MM.1S (cell line): ENCODE measurements at regions not wholly inside any gene's neighbourhood (a gene's known extent, or its start where the extent isn't known, plus 50 kb on each side); places are given as distances from the start of the nearest gene placed in this dataset.

Source experiments
- DNase-seq: peaks from one replicate; pipeline ENCODE4 v3.0.0-alpha.2; 2015
- H2AFZ ChIP-seq: fragments of 300-600 bp; sonication (generic); 2 replicates; pipeline ENCODE4 v1.6.0; 2016; ENCODE audit warnings: antibody characterized with exemption, low read length
- H3F3A ChIP-seq: fragments of 300-600 bp; sonication (generic); 2 replicates; pipeline ENCODE4 v1.6.1; 2016; ENCODE audit warnings: mild to moderate bottlenecking, antibody characterized with exemption, low read length, moderate library complexity, mixed read lengths; ENCODE audit not compliant: insufficient read depth
- H3K27ac ChIP-seq: fragments of 300-600 bp; sonication (generic); 2 replicates; pipeline ENCODE4 v1.5.1; 2016; ENCODE audit warnings: mild to moderate bottlenecking, low read length
- H3K27me3 ChIP-seq: fragments of 300-600 bp; sonication (generic); replicated peaks from 2 replicates; pipeline ENCODE4 v1.6.0; 2016; ENCODE audit warnings: low read length; ENCODE audit not compliant: insufficient read depth
- H3K36me3 ChIP-seq: fragments of 300-600 bp; sonication (generic); replicated peaks from 2 replicates; pipeline ENCODE4 v1.6.1; 2016; ENCODE audit warnings: mild to moderate bottlenecking, low read length, mixed read lengths; ENCODE audit not compliant: insufficient read depth
- H3K4me1 ChIP-seq: fragments of 300-600 bp; sonication (generic); 2 replicates; pipeline ENCODE4 v1.6.1; 2016; ENCODE audit warnings: low read length, mixed read lengths
- H3K4me2 ChIP-seq: fragments of 300-600 bp; sonication (generic); 2 replicates; pipeline ENCODE4 v1.6.0; 2016; ENCODE audit warnings: low read depth, low read length
- H3K4me3 ChIP-seq: fragments of 300-600 bp; sonication (generic); 2 replicates; pipeline ENCODE4 v1.5.1; 2016; ENCODE audit warnings: low read length, mixed read lengths
- H3K79me2 ChIP-seq: fragments of 300-600 bp; sonication (generic); 2 replicates; pipeline ENCODE4 v1.6.1; 2016; ENCODE audit warnings: mixed run types, low read length, mixed read lengths
- H3K9ac ChIP-seq: fragments of 300-600 bp; sonication (generic); 2 replicates; pipeline ENCODE4 v1.6.1; 2016; ENCODE audit warnings: low read length, mixed read lengths
- H3K9me2 ChIP-seq: fragments of 300-600 bp; sonication (generic); replicated peaks from 2 replicates; pipeline ENCODE4 v1.6.1; 2016; ENCODE audit warnings: mild to moderate bottlenecking, low read length, mixed read lengths; ENCODE audit not compliant: insufficient read depth
- H3K9me3 ChIP-seq: fragments of 300-600 bp; sonication (generic); replicated peaks from 2 replicates; pipeline ENCODE4 v1.6.1; 2016; ENCODE audit warnings: mild to moderate bottlenecking, low read length, mixed read lengths; ENCODE audit not compliant: insufficient read depth
- H4K20me1 ChIP-seq: fragments of 300-600 bp; sonication (generic); 2 replicates; pipeline ENCODE4 v1.6.1; 2016; ENCODE audit warnings: mild to moderate bottlenecking, low read length, moderate library complexity, mixed read lengths; ENCODE audit not compliant: insufficient read depth
- EZH2 ChIP-seq: fragments of 300-600 bp; sonication (generic); optimal IDR thresholded peaks from 2 replicates; pipeline ENCODE3; 2017; ENCODE audit warnings: low read depth, mild to moderate bottlenecking, antibody characterized with exemption, low read length, mixed read lengths
- EZH2phosphoT487 ChIP-seq: fragments of 300-600 bp; sonication (generic); IDR thresholded peaks from 2 replicates; pipeline ENCODE4 v1.6.1; 2018; ENCODE audit warnings: antibody characterized with exemption, low read length
- TF ChIP-seq, protein P1 (sequence below): fragments of 300-600 bp; sonication (generic); IDR thresholded peaks from 2 replicates; pipeline ENCODE4 v1.5.1; 2016; ENCODE audit warnings: antibody characterized with exemption, low read length, mixed read lengths

GRCh38 chr4:4641254-4641653, 99.4 kb upstream of the STX18 start:
- no peak for DNase-seq
- no peak overlapping the region for H3K4me2 ChIP-seq

GRCh38 chr4:4640692-4641091, 98.8 kb upstream of the STX18 start:
- Histone ChIP-seq H3K4me3 (no peak overlapping the region), H3K9ac (no peak overlapping the region), H3K4me1 (no peaks in the 10 kb centered on the region), H3K4me2 (no peak overlapping the region), H3K36me3 (no peaks in the 10 kb centered on the region), H3K27me3 (no peaks in the 10 kb centered on the region), H4K20me1 (no peaks in the 10 kb centered on the region), H3K79me2 (no peaks in the 10 kb centered on the region), H3K27ac (no peak overlapping the region), H3F3A (no peaks in the 10 kb centered on the region), H3K9me3 (no peaks in the 10 kb centered on the region), H3K9me2 (no peaks in the 10 kb centered on the region), H2AFZ (no peak overlapping the region)
- TF ChIP-seq, protein P1, sequence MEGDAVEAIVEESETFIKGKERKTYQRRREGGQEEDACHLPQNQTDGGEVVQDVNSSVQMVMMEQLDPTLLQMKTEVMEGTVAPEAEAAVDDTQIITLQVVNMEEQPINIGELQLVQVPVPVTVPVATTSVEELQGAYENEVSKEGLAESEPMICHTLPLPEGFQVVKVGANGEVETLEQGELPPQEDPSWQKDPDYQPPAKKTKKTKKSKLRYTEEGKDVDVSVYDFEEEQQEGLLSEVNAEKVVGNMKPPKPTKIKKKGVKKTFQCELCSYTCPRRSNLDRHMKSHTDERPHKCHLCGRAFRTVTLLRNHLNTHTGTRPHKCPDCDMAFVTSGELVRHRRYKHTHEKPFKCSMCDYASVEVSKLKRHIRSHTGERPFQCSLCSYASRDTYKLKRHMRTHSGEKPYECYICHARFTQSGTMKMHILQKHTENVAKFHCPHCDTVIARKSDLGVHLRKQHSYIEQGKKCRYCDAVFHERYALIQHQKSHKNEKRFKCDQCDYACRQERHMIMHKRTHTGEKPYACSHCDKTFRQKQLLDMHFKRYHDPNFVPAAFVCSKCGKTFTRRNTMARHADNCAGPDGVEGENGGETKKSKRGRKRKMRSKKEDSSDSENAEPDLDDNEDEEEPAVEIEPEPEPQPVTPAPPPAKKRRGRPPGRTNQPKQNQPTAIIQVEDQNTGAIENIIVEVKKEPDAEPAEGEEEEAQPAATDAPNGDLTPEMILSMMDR, result no peak
- TF ChIP-seq EZH2, result no peak
- TF ChIP-seq EZH2phosphoT487, result no peak
- DNase-seq, result no peak

More at GRCh38 chr4:4641254-4641653, 99.4 kb upstream of the STX18 start:
- Histone ChIP-seq H4K20me1 (no peaks in the 10 kb centered on the region), H3K4me3 (no peak overlapping the region), H3K9ac (no peak overlapping the region), H3K9me2 (no peaks in the 10 kb centered on the region), H2AFZ (no peak overlapping the region), H3K79me2 (no peaks in the 10 kb centered on the region), H3K4me1 (no peaks in the 10 kb centered on the region), H3F3A (no peaks in the 10 kb centered on the region), H3K9me3 (no peaks in the 10 kb centered on the region), H3K27ac (no peak overlapping the region), H3K36me3 (no peaks in the 10 kb centered on the region), H3K27me3 (no peaks in the 10 kb centered on the region)
- TF ChIP-seq EZH2phosphoT487, result no peak
- TF ChIP-seq EZH2, result no peak
- TF ChIP-seq, protein P1, result no peak

GRCh38 chr4:4639370-4639769, 97.5 kb upstream of the STX18 start:
- Histone ChIP-seq H3K4me2 (no peak overlapping the region), H3K4me1 (no peaks in the 10 kb centered on the region), H3K27ac (no peak overlapping the region), H3K9ac (no peak overlapping the region), H3K79me2 (no peaks in the 10 kb centered on the region), H2AFZ (no peak overlapping the region), H3K9me3 (no peaks in the 10 kb centered on the region), H3K4me3 (no peak overlapping the region), H3K36me3 (no peaks in the 10 kb centered on the region), H3K9me2 (no peaks in the 10 kb centered on the region), H3F3A (no peaks in the 10 kb centered on the region), H4K20me1 (no peaks in the 10 kb centered on the region), H3K27me3 (no peaks in the 10 kb centered on the region)
- no peak for DNase-seq
- TF ChIP-seq EZH2phosphoT487 (no peak), EZH2 (no peak)
- TF ChIP-seq, protein P1, result no peak
